HL-60 (cell line): ENCODE measurements at regions not wholly inside any gene's neighbourhood (a gene's known extent, or its start where the extent isn't known, plus 50 kb on each side); places are given as distances from the start of the nearest gene placed in this dataset.

Source experiments
- DNase-seq, 2 experiments: peaks; one replicate each; pipeline ENCODE4 v3.0.0-alpha.2; 2010 to 2020; ENCODE audit warnings: low read depth in 1 of 2, low spot score in 1 of 2
- H3K27ac ChIP-seq: fragments of 250-450 bp; sonication (Bioruptor Pico); replicated peaks from 2 replicates; pipeline ENCODE4 v1.5.1; 2020; ENCODE audit warnings: mild to moderate bottlenecking, moderate library complexity
- H3K27me3 ChIP-seq: fragments of 250-450 bp; sonication (Bioruptor Pico); 2 replicates; pipeline ENCODE4 v1.5.1; 2021; ENCODE audit warnings: mild to moderate bottlenecking, moderate library complexity; ENCODE audit not compliant: insufficient read depth, poor library complexity, severe bottlenecking
- H3K4me3 ChIP-seq: replicated peaks from 2 replicates; pipeline ENCODE4 v1.5.1; 2011; ENCODE audit warnings: mild to moderate bottlenecking, control low read depth, low read length; ENCODE audit not compliant: insufficient read depth
- GABPA ChIP-seq: IDR thresholded peaks from 2 replicates; pipeline ENCODE4 v1.6.1; 2012; ENCODE audit warnings: low read depth
- POLR2AphosphoS5 ChIP-seq: IDR thresholded peaks from 2 replicates; pipeline ENCODE4 v1.6.1; 2012; ENCODE audit warnings: low read depth
- SPI1 ChIP-seq: IDR thresholded peaks from 2 replicates; pipeline ENCODE4 v1.6.1; 2012; ENCODE audit warnings: low read depth, mild to moderate bottlenecking, borderline replicate concordance
- TF ChIP-seq, protein P1 (sequence below): IDR thresholded peaks from one replicate; pipeline ENCODE4 v1.5.1; 2011; ENCODE audit warnings: low read length, control low read depth, inconsistent platforms; ENCODE audit not compliant: insufficient read depth
- TF ChIP-seq, protein P2 (sequence below): IDR thresholded peaks from 2 replicates; pipeline ENCODE4 v1.6.1; 2012; ENCODE audit warnings: low read depth; ENCODE audit not compliant: insufficient replicate concordance

DNA sequence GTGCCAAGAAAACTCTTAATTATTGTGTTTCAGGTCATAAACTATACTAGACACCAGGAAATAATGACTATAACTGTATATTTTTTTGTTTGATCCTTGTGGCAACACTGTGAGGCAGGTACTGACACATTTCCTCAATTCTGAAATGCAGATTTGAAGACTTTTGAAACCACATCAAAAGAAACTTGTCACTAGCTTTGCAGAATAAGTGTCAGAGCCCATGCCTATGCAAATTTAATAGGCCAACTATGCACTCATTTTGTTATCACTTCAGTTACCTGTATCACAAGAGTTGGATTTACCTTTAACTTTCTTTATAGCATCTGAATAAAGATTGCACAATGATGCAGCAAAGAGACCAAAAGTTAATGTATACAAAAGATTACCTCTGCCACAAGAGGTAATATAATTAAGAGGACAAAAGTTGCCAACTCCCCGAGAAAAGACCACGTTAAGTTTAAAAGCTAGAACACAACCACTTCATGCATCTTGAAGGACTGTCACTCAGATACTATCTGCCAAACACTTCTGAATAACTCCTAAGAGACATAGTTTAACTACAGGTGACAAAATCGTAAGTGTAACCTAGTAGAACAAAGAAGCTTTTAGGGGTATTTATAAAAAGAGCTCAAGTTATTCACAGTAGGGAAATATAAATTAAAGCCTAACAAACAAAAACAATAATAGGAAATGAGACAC is 80.5 kb downstream of the ELAPOR2 start:
- Histone ChIP-seq H3K27ac (no peak overlapping the region), H3K4me3 (no peak overlapping the region), H3K27me3 (no peaks in the 10 kb centered on the region)
- no peak for TF ChIP-seq GABPA
- no peak for TF ChIP-seq SPI1
- no peak for TF ChIP-seq POLR2AphosphoS5
- TF ChIP-seq, protein P1, sequence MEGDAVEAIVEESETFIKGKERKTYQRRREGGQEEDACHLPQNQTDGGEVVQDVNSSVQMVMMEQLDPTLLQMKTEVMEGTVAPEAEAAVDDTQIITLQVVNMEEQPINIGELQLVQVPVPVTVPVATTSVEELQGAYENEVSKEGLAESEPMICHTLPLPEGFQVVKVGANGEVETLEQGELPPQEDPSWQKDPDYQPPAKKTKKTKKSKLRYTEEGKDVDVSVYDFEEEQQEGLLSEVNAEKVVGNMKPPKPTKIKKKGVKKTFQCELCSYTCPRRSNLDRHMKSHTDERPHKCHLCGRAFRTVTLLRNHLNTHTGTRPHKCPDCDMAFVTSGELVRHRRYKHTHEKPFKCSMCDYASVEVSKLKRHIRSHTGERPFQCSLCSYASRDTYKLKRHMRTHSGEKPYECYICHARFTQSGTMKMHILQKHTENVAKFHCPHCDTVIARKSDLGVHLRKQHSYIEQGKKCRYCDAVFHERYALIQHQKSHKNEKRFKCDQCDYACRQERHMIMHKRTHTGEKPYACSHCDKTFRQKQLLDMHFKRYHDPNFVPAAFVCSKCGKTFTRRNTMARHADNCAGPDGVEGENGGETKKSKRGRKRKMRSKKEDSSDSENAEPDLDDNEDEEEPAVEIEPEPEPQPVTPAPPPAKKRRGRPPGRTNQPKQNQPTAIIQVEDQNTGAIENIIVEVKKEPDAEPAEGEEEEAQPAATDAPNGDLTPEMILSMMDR, result no peak
- TF ChIP-seq, protein P2, sequence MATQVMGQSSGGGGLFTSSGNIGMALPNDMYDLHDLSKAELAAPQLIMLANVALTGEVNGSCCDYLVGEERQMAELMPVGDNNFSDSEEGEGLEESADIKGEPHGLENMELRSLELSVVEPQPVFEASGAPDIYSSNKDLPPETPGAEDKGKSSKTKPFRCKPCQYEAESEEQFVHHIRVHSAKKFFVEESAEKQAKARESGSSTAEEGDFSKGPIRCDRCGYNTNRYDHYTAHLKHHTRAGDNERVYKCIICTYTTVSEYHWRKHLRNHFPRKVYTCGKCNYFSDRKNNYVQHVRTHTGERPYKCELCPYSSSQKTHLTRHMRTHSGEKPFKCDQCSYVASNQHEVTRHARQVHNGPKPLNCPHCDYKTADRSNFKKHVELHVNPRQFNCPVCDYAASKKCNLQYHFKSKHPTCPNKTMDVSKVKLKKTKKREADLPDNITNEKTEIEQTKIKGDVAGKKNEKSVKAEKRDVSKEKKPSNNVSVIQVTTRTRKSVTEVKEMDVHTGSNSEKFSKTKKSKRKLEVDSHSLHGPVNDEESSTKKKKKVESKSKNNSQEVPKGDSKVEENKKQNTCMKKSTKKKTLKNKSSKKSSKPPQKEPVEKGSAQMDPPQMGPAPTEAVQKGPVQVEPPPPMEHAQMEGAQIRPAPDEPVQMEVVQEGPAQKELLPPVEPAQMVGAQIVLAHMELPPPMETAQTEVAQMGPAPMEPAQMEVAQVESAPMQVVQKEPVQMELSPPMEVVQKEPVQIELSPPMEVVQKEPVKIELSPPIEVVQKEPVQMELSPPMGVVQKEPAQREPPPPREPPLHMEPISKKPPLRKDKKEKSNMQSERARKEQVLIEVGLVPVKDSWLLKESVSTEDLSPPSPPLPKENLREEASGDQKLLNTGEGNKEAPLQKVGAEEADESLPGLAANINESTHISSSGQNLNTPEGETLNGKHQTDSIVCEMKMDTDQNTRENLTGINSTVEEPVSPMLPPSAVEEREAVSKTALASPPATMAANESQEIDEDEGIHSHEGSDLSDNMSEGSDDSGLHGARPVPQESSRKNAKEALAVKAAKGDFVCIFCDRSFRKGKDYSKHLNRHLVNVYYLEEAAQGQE, result no peak
- no peak for DNase-seq

DNA sequence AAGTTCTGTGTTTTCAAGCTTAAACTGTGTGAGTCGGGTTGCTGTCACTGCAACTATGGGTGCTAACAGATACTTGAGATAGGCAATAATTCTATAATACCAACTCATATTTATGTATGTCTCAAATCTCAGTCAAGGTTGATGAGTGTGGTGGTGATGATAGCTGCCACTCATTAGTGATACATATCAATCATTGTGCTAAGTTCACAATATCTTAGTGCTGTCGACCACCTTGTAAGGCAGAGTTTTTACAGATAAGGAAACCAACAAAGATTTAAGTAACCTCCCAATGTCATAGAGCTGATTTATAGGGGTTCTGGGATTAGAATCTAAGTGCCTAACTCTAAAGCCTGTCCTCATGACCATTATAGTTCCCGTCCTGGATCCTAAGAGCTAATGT is 82.5 kb downstream of the ELAPOR2 start:
- Histone ChIP-seq H3K4me3 (no peak overlapping the region), H3K27me3 (no peaks in the 10 kb centered on the region), H3K27ac (no peak overlapping the region)
- TF ChIP-seq POLR2AphosphoS5 (no peak), SPI1 (no peak), GABPA (no peak)
- TF ChIP-seq, protein P2, result no peak
- TF ChIP-seq, protein P1, result no peak
- no peak for DNase-seq

DNA sequence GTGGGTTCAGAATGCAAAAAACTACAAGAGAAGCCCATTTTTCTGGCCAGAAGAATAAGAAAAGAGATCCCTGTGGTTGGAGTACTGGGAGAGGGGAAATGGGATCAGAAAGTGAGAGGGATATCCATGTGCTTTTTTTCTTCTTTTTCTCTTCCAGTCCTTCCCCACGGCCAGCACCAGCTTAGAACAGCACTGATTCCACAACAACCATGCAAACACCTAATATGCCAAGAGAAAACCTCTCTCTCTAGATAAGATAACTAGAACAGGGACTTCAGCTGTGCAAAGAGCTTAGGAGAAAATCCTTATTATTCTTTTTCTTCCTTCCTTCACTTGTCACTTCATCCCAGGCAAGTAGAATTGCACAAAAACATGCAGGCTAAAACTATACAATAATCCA is 83.5 kb downstream of the ELAPOR2 start:
- no peak overlapping the region for H3K4me3 ChIP-seq
- no peak for DNase-seq

More for the DNA sequence above, 83.5 kb downstream of the ELAPOR2 start:
- no peak overlapping the region for H3K27ac ChIP-seq
- no peak for TF ChIP-seq GABPA
- no peak for TF ChIP-seq SPI1
- TF ChIP-seq, protein P1, result no peak
- TF ChIP-seq, protein P2, result no peak
- no peak for TF ChIP-seq POLR2AphosphoS5
- no peaks in the 10 kb centered on the region for H3K27me3 ChIP-seq
